Kidney capillary endothelial cell (primary cell): ENCODE measurements at regions not wholly inside any gene's neighbourhood (a gene's known extent, or its start where the extent isn't known, plus 50 kb on each side); places are given as distances from the start of the nearest gene placed in this dataset.
A peak's percentile ranks its signal among the peaks of the same experiment; 100 is the strongest.

Experiments
- DNase-seq: peaks from one replicate; pipeline ENCODE4 v3.0.0-alpha.2; 2018; ENCODE audit warnings: low spot score

- DNase-seq, result no peak
These were observed 140.2 kb upstream of the COL11A1 start for GRCh38 chr1:103248417-103249102.

- no peak for DNase-seq
These were observed 139.2 kb upstream of the COL11A1 start for GRCh38 chr1:103247517-103247916.

- DNase-seq, result no peak
These were observed 135.2 kb upstream of the COL11A1 start for GRCh38 chr1:103243481-103243880.

- no peak for DNase-seq
These were observed 130.7 kb upstream of the COL11A1 start for GRCh38 chr1:103239034-103239433.

GRCh38 chr1:103230061-103230460 is 121.7 kb upstream of the COL11A1 start:
- no peak for DNase-seq

- no peak for DNase-seq
These were observed 112.3 kb upstream of the COL11A1 start for GRCh38 chr1:103220631-103221041.

GRCh38 chr1:103218821-103219220 is 110.5 kb upstream of the COL11A1 start:
- DNase-seq, result no peak

- DNase-seq, result no peak
These were observed 110.0 kb upstream of the COL11A1 start for GRCh38 chr1:103218369-103218768.

- no peak for DNase-seq
These were observed 102.8 kb upstream of the COL11A1 start for GRCh38 chr1:103211073-103211472.

- DNase-seq, result no peak
These were observed 100.5 kb upstream of the COL11A1 start for GRCh38 chr1:103208844-103209243.

GRCh38 chr1:103199001-103199400 is 90.7 kb upstream of the COL11A1 start:
- DNase-seq, result no peak

- DNase-seq, result no peak
These were observed 89.8 kb upstream of the COL11A1 start for GRCh38 chr1:103198076-103198475.

- DNase-seq, result no peak
These were observed 88.9 kb upstream of the COL11A1 start for GRCh38 chr1:103197216-103197615.

- no peak for DNase-seq
These were observed 86.7 kb upstream of the COL11A1 start for GRCh38 chr1:103194984-103195383.

GRCh38 chr1:103194060-103194459 is 85.7 kb upstream of the COL11A1 start:
- DNase-seq, result no peak

- no peak for DNase-seq
These were observed 83.0 kb upstream of the COL11A1 start for GRCh38 chr1:103191327-103191726.

GRCh38 chr1:103190766-103191165 is 82.4 kb upstream of the COL11A1 start:
- DNase-seq, result no peak

- DNase-seq, result no peak
These were observed 79.4 kb upstream of the COL11A1 start for GRCh38 chr1:103187673-103188072.

GRCh38 chr1:103180660-103181059 is 72.3 kb upstream of the COL11A1 start:
- DNase-seq, result no peak

- DNase-seq, result no peak
These were observed 68.9 kb upstream of the COL11A1 start for GRCh38 chr1:103177108-103177775.

GRCh38 chr1:103171041-103171590 is 62.8 kb upstream of the COL11A1 start:
- DNase-seq, result no peak

- DNase-seq, result no peak
These were observed 62.3 kb upstream of the COL11A1 start for GRCh38 chr1:103170609-103171008.

GRCh38 chr1:103162360-103162759 is 54.0 kb upstream of the COL11A1 start:
- no peak for DNase-seq

GRCh38 chr1:103160281-103160680 is 52.0 kb upstream of the COL11A1 start:
- DNase-seq, result peak; percentile 21
